Suprapubic skin (tissue), 3 donors: ENCODE measurements at regions not wholly inside any gene's neighbourhood (a gene's known extent, or its start where the extent isn't known, plus 50 kb on each side); places are given as distances from the start of the nearest gene placed in this dataset.

Source experiments
- CTCF ChIP-seq, 2 donors: fragments of 200-600 bp in 1 of 2; fragments of 450-650 bp in 1 of 2; sonication (generic) in 1 of 2; IDR thresholded peaks; one replicate each; pipeline ENCODE4 v1.5.1; 2016 to 2019; ENCODE audit warnings: antibody characterized with exemption in 2 of 2, mild to moderate bottlenecking in 1 of 2, moderate library complexity in 1 of 2
- POLR2AphosphoS5 ChIP-seq, 3 donors: sonication (generic); formaldehyde crosslinking; IDR thresholded peaks; one replicate each; pipeline ENCODE4 v1.6.1; 2017; ENCODE audit warnings: antibody characterized with exemption in 3 of 3

DNA sequence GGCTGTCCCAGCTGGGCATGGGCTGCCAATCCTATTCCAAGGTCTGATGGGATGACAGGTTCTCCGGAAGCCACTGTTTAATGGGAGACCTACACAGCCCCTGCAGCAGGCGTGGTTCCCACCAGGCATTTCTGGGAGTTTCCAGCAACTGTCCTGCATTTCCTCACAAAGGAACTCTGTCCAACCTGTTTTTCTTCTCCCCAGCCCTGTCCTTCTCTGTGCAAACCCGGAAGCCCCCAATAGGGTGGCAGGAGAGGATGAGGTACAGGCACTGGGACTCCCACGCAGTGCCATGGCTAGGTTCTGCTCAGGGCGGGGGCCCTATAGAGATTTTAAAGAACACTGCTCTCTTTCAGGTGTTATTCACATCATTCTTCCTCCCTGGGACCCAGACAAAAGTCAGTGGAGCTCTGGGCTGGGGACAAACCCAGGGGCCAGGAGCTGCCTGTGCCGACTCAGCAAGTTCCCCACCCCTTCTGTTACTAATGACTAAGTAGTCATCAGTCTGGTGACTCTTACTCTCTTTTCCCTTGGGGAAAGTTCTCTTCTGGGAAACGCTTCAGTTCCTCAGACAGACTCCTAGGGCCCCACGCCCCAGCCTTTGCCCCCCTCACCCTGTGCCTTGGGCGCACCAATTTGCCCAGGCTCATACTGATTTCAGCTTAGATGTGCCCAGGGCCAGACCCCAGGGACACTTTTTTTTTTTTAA lies 97.7 kb downstream of the CD47 start:
- TF ChIP-seq POLR2AphosphoS5 (IDR thresholded peaks at IDR 0.05), result no peak
- TF ChIP-seq CTCF (IDR thresholded peaks at IDR 0.05), result no peak
